SU-DHL-6 (cell line): ENCODE measurements at regions not wholly inside any gene's neighbourhood (a gene's known extent, or its start where the extent isn't known, plus 50 kb on each side); places are given as distances from the start of the nearest gene placed in this dataset.

Experiments
- H2AFZ ChIP-seq: fragments of 200-600 bp; sonication (generic); 2 replicates; pipeline ENCODE4 v1.6.1; 2014; ENCODE audit warnings: low read depth, mild to moderate bottlenecking, moderate library complexity, mixed read lengths, antibody characterized with exemption, low read length; ENCODE audit not compliant: severe bottlenecking
- H3F3A ChIP-seq: fragments of 200-600 bp; shearing (Covaris generic); 2 replicates; pipeline ENCODE4 v1.6.0; 2016; ENCODE audit warnings: antibody characterized with exemption, mild to moderate bottlenecking; ENCODE audit not compliant: insufficient read depth
- H3K27ac ChIP-seq: fragments of 200-600 bp; sonication (generic); 2 replicates; pipeline ENCODE4 v1.5.1; 2016; ENCODE audit warnings: low read depth, mild to moderate bottlenecking, low read length, moderate library complexity, mixed read lengths
- H3K27me3 ChIP-seq: fragments of 200-600 bp; sonication (generic), shearing (Covaris generic); 2 replicates; pipeline ENCODE4 v1.6.0; 2014; ENCODE audit warnings: mild to moderate bottlenecking, low read length
- H3K36me3 ChIP-seq: fragments of 200-600 bp; sonication (generic); 2 replicates; pipeline ENCODE4 v1.6.1; 2014; ENCODE audit warnings: mild to moderate bottlenecking, low read length, mixed read lengths
- H3K4me2 ChIP-seq: fragments of 300-600, 200-600 bp; shearing (Covaris generic), sonication (generic); 2 replicates; pipeline ENCODE4 v1.6.0; 2014; ENCODE audit warnings: low read length, low read depth, mild to moderate bottlenecking; ENCODE audit not compliant: poor library complexity, severe bottlenecking
- H3K4me3 ChIP-seq: fragments of 200-600 bp; sonication (generic); 2 replicates; pipeline ENCODE4 v1.5.1; 2014; ENCODE audit warnings: antibody characterized with exemption, low read length, mild to moderate bottlenecking, mixed read lengths; ENCODE audit not compliant: insufficient read depth, poor library complexity, severe bottlenecking
- H3K79me2 ChIP-seq: fragments of 200-600 bp; sonication (generic); 2 replicates; pipeline ENCODE4 v1.6.1; 2014; ENCODE audit warnings: mild to moderate bottlenecking, low read length, moderate library complexity; ENCODE audit not compliant: insufficient read depth
- H3K9ac ChIP-seq: fragments of 200-600 bp; sonication (generic); 2 replicates; pipeline ENCODE4 v1.7.0; 2014; ENCODE audit warnings: mild to moderate bottlenecking, low read length
- H3K9me2 ChIP-seq: fragments of 200-600 bp; sonication (generic); replicated peaks from 2 replicates; pipeline ENCODE4 v1.6.1; 2014; ENCODE audit warnings: low read length; ENCODE audit not compliant: insufficient read depth
- H3K9me3 ChIP-seq: fragments of 200-600 bp; sonication (generic); 2 replicates; pipeline ENCODE4 v1.6.1; 2014; ENCODE audit warnings: low read length, mixed read lengths; ENCODE audit not compliant: insufficient read depth
- H4K20me1 ChIP-seq: fragments of 200-600 bp; sonication (generic); 2 replicates; pipeline ENCODE4 v1.6.1; 2014; ENCODE audit warnings: low read depth, mild to moderate bottlenecking, antibody characterized with exemption, low read length, moderate library complexity, mixed read lengths
- CTCF ChIP-seq: fragments of 200-600 bp; sonication (generic); IDR thresholded peaks from one replicate; pipeline ENCODE4 v1.5.1; 2017; ENCODE audit warnings: antibody characterized with exemption, mild to moderate bottlenecking, low read length, moderate library complexity; ENCODE audit not compliant: insufficient read depth, poor library complexity, severe bottlenecking
- EZH2phosphoT487 ChIP-seq: fragments of 200-600 bp; sonication (generic), shearing (Covaris generic); conservative IDR thresholded peaks from 2 replicates; pipeline ENCODE4 v1.6.1; 2018; ENCODE audit warnings: mild to moderate bottlenecking, antibody characterized with exemption, low read length, moderate library complexity, mixed read lengths

GRCh38 chr14:83974647-83975163 is 1555.2 kb upstream of the FLRT2 start:
- Histone ChIP-seq H3K4me3 (no peak overlapping the region), H3K27ac (no peak overlapping the region), H4K20me1 (no peaks in the 10 kb centered on the region), H3F3A (no peaks in the 10 kb centered on the region), H3K9me3 (no peaks in the 10 kb centered on the region), H3K4me2 (no peak overlapping the region), H3K9me2 (no peaks in the 10 kb centered on the region), H3K36me3 (no peaks in the 10 kb centered on the region), H3K27me3 (no peaks in the 10 kb centered on the region), H3K9ac (no peak overlapping the region), H2AFZ (no peak overlapping the region), H3K79me2 (no peaks in the 10 kb centered on the region)
- TF ChIP-seq CTCF (no peak), EZH2phosphoT487 (no peak)

GRCh38 chr14:83975435-83975834 is 1554.5 kb upstream of the FLRT2 start:
- TF ChIP-seq CTCF (no peak), EZH2phosphoT487 (no peak)
- Histone ChIP-seq H3K9me2 (no peaks in the 10 kb centered on the region), H3K4me2 (no peak overlapping the region), H3K4me3 (no peak overlapping the region), H3F3A (no peaks in the 10 kb centered on the region), H2AFZ (no peak overlapping the region), H3K36me3 (no peaks in the 10 kb centered on the region), H3K9me3 (no peaks in the 10 kb centered on the region), H3K79me2 (no peaks in the 10 kb centered on the region), H3K27me3 (no peaks in the 10 kb centered on the region), H3K27ac (no peak overlapping the region), H4K20me1 (no peaks in the 10 kb centered on the region), H3K9ac (no peak overlapping the region)

GRCh38 chr14:83975841-83976770 is 1553.8 kb upstream of the FLRT2 start:
- no peaks in the 10 kb centered on the region for H4K20me1 ChIP-seq
- H2AFZ ChIP-seq = no peak overlapping the region
- no peaks in the 10 kb centered on the region for H3F3A ChIP-seq
- no peak overlapping the region for H3K9ac ChIP-seq
- no peaks in the 10 kb centered on the region for H3K79me2 ChIP-seq
- TF ChIP-seq EZH2phosphoT487 = no peak
- TF ChIP-seq CTCF = no peak
- H3K9me3 ChIP-seq = no peaks in the 10 kb centered on the region
- H3K4me3 ChIP-seq = no peak overlapping the region
- no peaks in the 10 kb centered on the region for H3K9me2 ChIP-seq
- H3K36me3 ChIP-seq = no peaks in the 10 kb centered on the region
- H3K4me2 ChIP-seq = no peak overlapping the region
- H3K27ac ChIP-seq = no peak overlapping the region
- H3K27me3 ChIP-seq = no peaks in the 10 kb centered on the region
